NCI-H2081 treated with DMSO at 0.1 percent for 48 hours (cell line): ENCODE measurements at regions not wholly inside any gene's neighbourhood (a gene's known extent, or its start where the extent isn't known, plus 50 kb on each side); places are given as distances from the start of the nearest gene placed in this dataset.

Source experiments
- DNase-seq: peaks from one replicate; lab custom pipeline; 2025; lab: John Stamatoyannopoulos, UW

- no peak for DNase-seq
These were observed 160.6 kb upstream of the COL21A1 start for GRCh38 chr6:56407883-56408410.

GRCh38 chr6:56406276-56407269 lies 159.2 kb upstream of the COL21A1 start:
- DNase-seq = no peak

- DNase-seq = no peak
These were observed 157.2 kb upstream of the COL21A1 start for GRCh38 chr6:56404599-56404998.

- no peak for DNase-seq
These were observed 156.4 kb upstream of the COL21A1 start for GRCh38 chr6:56403745-56404144.

- no peak for DNase-seq
These were observed 154.2 kb upstream of the COL21A1 start for GRCh38 chr6:56401477-56402070.

GRCh38 chr6:56400273-56400672 lies 152.9 kb upstream of the COL21A1 start:
- DNase-seq = no peak

- no peak for DNase-seq
These were observed 152.4 kb upstream of the COL21A1 start for GRCh38 chr6:56399672-56400263.

- no peak for DNase-seq
These were observed 151.9 kb upstream of the COL21A1 start for GRCh38 chr6:56399250-56399671.

- no peak for DNase-seq
These were observed 149.1 kb upstream of the COL21A1 start for GRCh38 chr6:56396435-56396834.

GRCh38 chr6:56393615-56394612 lies 146.5 kb upstream of the COL21A1 start:
- no peak for DNase-seq

GRCh38 chr6:56388415-56388755 lies 141.0 kb upstream of the COL21A1 start:
- no peak for DNase-seq

GRCh38 chr6:56387621-56388414 lies 140.4 kb upstream of the COL21A1 start:
- no peak for DNase-seq

GRCh38 chr6:56386717-56387116 lies 139.3 kb upstream of the COL21A1 start:
- no peak for DNase-seq

- no peak for DNase-seq
These were observed 138.7 kb upstream of the COL21A1 start for GRCh38 chr6:56385981-56386593.

- no peak for DNase-seq
These were observed 135.8 kb upstream of the COL21A1 start for GRCh38 chr6:56383160-56383559.

GRCh38 chr6:56382416-56382940 lies 135.1 kb upstream of the COL21A1 start:
- DNase-seq = no peak

GRCh38 chr6:56381801-56382251 lies 134.4 kb upstream of the COL21A1 start:
- no peak for DNase-seq

GRCh38 chr6:56380476-56380875 lies 133.1 kb upstream of the COL21A1 start:
- no peak for DNase-seq

- DNase-seq = no peak
These were observed 131.7 kb upstream of the COL21A1 start for GRCh38 chr6:56378966-56379585.
